CD8-positive, alpha-beta memory T cell (primary cell): ENCODE measurements at regions not wholly inside any gene's neighbourhood (a gene's known extent, or its start where the extent isn't known, plus 50 kb on each side); places are given as distances from the start of the nearest gene placed in this dataset.
A peak's percentile ranks its signal among the peaks of the same experiment; 100 is the strongest.

Source experiments
- CTCF ChIA-PET: fragments of 350-600 bp; sonication (Branson Sonifier 250); formaldehyde crosslinking; loops from one replicate; lab custom pipeline; 2021; ENCODE audit warnings: antibody characterized with exemption; lab: Charles Lee
- POLR2A ChIA-PET: fragments of 350-600 bp; sonication (Branson Sonifier 250); formaldehyde crosslinking; loops from one replicate; lab custom pipeline; 2021; ENCODE audit warnings: antibody characterized with exemption; lab: Charles Lee
- DNase-seq, 5 donors: peaks; one replicate each; pipeline versions ENCODE4 v3.0.0 to v3.0.0-alpha.2; 2020 to 2022; ENCODE audit warnings: mixed read lengths in 1 of 5
- H3K27ac ChIP-seq: one replicate; pipeline ENCODE4 v1.7.0; 2013; ENCODE audit warnings: low read depth, mild to moderate bottlenecking, low read length, moderate library complexity
- H3K27me3 ChIP-seq: 2 replicates; pipeline ENCODE4 v1.7.0; 2013; ENCODE audit warnings: low read length, mild to moderate bottlenecking; ENCODE audit not compliant: insufficient read depth, poor library complexity, severe bottlenecking
- H3K36me3 ChIP-seq: 2 replicates; pipeline ENCODE4 v1.7.0; 2013; ENCODE audit warnings: mild to moderate bottlenecking, low read length, moderate library complexity; ENCODE audit not compliant: insufficient read depth
- H3K4me1 ChIP-seq: 2 replicates; pipeline ENCODE4 v1.7.0; 2013; ENCODE audit warnings: mild to moderate bottlenecking, low read length, moderate library complexity; ENCODE audit not compliant: insufficient read depth
- H3K4me3 ChIP-seq: 2 replicates; pipeline ENCODE4 v1.7.0; 2013; ENCODE audit warnings: mild to moderate bottlenecking, low read length
- H3K9me3 ChIP-seq: 2 replicates; pipeline ENCODE4 v1.7.0; 2013; ENCODE audit warnings: mild to moderate bottlenecking, low read length
- H3K27ac Mint-ChIP-seq, 8 donors: one replicate each; pipeline ENCODE4 v1.8.0; 2020 to 2021; ENCODE audit warnings: mixed read lengths in 8 of 8, mild to moderate bottlenecking in 6 of 8, inconsistent platforms in 3 of 8, moderate library complexity in 3 of 8
- H3K27me3 Mint-ChIP-seq, 2 donors: one replicate each; pipeline ENCODE4 v1.8.0; 2020 to 2021; ENCODE audit warnings: mixed read lengths in 2 of 2, mild to moderate bottlenecking in 1 of 2, moderate library complexity in 1 of 2
- H3K36me3 Mint-ChIP-seq, 3 donors: one replicate each; pipeline ENCODE4 v1.8.0; 2020 to 2021; ENCODE audit warnings: mixed read lengths in 3 of 3, inconsistent platforms in 1 of 3, mild to moderate bottlenecking in 1 of 3
- H3K4me1 Mint-ChIP-seq, 3 donors: one replicate each; pipeline ENCODE4 v1.8.0; 2020 to 2021; ENCODE audit warnings: mixed read lengths in 3 of 3, inconsistent platforms in 1 of 3, mild to moderate bottlenecking in 1 of 3
- H3K4me3 Mint-ChIP-seq, 7 donors: one replicate each; pipeline ENCODE4 v1.8.0; 2020 to 2021; ENCODE audit warnings: mixed read lengths in 7 of 7, mild to moderate bottlenecking in 6 of 7, moderate library complexity in 4 of 7, inconsistent platforms in 2 of 7
- H3K9me3 Mint-ChIP-seq, 5 donors: one replicate each; pipeline ENCODE4 v1.8.0; 2020 to 2022; ENCODE audit warnings: mixed read lengths in 5 of 5, mild to moderate bottlenecking in 3 of 5, moderate library complexity in 2 of 5, inconsistent platforms in 1 of 5

- Mint-ChIP-seq H3K4me3 (no peak overlapping the region), H3K9me3 (peaks cover 3 to 10% (median 7%) of the 10 kb centered on the region in 5 donors), H3K27me3 (no peaks in the 10 kb centered on the region), H3K36me3 (no peaks in the 10 kb centered on the region), H3K27ac (no peak overlapping the region), H3K4me1 (no peaks in the 10 kb centered on the region)
- no peak overlapping the region for H3K4me3 ChIP-seq
- no peaks in the 10 kb centered on the region for H3K36me3 ChIP-seq
- no peaks in the 10 kb centered on the region for H3K9me3 ChIP-seq
- POLR2A ChIA-PET = no interaction called here
- no peaks in the 10 kb centered on the region for H3K27me3 ChIP-seq
- no peak for DNase-seq
- CTCF ChIA-PET = no interaction called here
- H3K27ac ChIP-seq = no peak overlapping the region
- no peaks in the 10 kb centered on the region for H3K4me1 ChIP-seq
Measured at GRCh38 chr3:104168386-104168785, 1198.3 kb upstream of the ALCAM start.

- H3K9me3 ChIP-seq = no peaks in the 10 kb centered on the region
- no peak overlapping the region for H3K27ac ChIP-seq
- DNase-seq = no peak
- no peaks in the 10 kb centered on the region for H3K4me1 ChIP-seq
- ChIA-PET POLR2A (no interaction called here), CTCF (no interaction called here)
- no peaks in the 10 kb centered on the region for H3K27me3 Mint-ChIP-seq
- no peaks in the 10 kb centered on the region for H3K4me1 Mint-ChIP-seq
- no peaks in the 10 kb centered on the region for H3K36me3 Mint-ChIP-seq
- H3K27ac Mint-ChIP-seq = no peak overlapping the region
- H3K4me3 Mint-ChIP-seq = no peak overlapping the region
- H3K27me3 ChIP-seq = no peaks in the 10 kb centered on the region
- H3K36me3 ChIP-seq = no peaks in the 10 kb centered on the region
- peaks cover 0 to 1% (median 0%) of the 10 kb centered on the region in 5 donors for H3K9me3 Mint-ChIP-seq
- no peak overlapping the region for H3K4me3 ChIP-seq
Measured at GRCh38 chr3:104175696-104176095, 1191.0 kb upstream of the ALCAM start.

DNA sequence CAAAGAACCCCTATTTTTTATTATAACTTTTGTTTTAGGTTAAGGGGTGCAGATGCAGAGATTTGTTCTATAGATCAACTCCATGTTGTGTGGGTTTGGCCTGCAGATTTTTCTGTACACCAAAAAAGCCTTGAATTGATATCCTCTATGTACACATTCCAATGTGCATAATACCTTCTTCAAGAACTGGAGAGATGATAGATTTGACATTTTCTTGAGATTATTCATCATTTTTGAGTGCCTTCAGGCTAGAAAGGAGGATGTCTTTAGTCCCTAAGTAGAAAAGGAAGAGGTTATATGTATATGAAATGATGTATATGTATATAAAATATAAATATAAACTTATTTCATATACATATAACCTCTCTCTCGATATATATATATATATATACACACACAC lies 1190.0 kb upstream of the ALCAM start:
- H3K4me3 Mint-ChIP-seq = no peak overlapping the region
- H3K4me1 Mint-ChIP-seq = no peaks in the 10 kb centered on the region
- H3K27ac Mint-ChIP-seq = no peak overlapping the region
- peaks cover 0 to 1% (median 0%) of the 10 kb centered on the region in 5 donors for H3K9me3 Mint-ChIP-seq
- no peaks in the 10 kb centered on the region for H3K27me3 Mint-ChIP-seq
- Histone ChIP-seq H3K36me3 (no peaks in the 10 kb centered on the region), H3K27me3 (no peaks in the 10 kb centered on the region), H3K4me1 (no peaks in the 10 kb centered on the region), H3K9me3 (no peaks in the 10 kb centered on the region), H3K27ac (no peak overlapping the region), H3K4me3 (no peak overlapping the region)
- CTCF ChIA-PET = no interaction called here
- no peak for DNase-seq
- no peaks in the 10 kb centered on the region for H3K36me3 Mint-ChIP-seq
- POLR2A ChIA-PET = no interaction called here

DNA sequence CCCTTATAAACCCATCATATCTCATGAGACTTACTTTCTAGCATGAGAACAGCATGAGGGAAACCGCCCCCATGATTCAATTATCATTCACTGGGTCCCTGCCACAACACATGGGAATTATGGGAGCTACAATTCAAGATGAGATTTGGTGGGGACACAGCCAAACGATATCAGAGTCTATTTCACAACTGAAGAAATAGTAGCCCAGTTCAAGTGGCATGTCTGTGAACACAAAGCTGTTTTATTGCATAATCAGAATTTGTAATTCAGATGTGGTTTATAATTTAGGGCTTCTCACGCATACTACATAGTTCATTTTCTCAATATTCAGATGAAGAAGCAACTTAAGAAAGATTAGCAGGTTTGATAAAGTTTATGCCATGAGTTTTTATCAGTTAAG lies 1188.0 kb upstream of the ALCAM start:
- Histone ChIP-seq H3K27me3 (no peaks in the 10 kb centered on the region), H3K36me3 (no peaks in the 10 kb centered on the region), H3K4me1 (no peaks in the 10 kb centered on the region), H3K9me3 (no peaks in the 10 kb centered on the region), H3K4me3 (no peak overlapping the region), H3K27ac (no peak overlapping the region)
- POLR2A ChIA-PET = no interaction called here
- CTCF ChIA-PET = no interaction called here
- no peak for DNase-seq
- Mint-ChIP-seq H3K4me1 (no peaks in the 10 kb centered on the region), H3K9me3 (peaks cover 0 to 2% (median 0%) of the 10 kb centered on the region in 5 donors), H3K27me3 (no peaks in the 10 kb centered on the region), H3K27ac (no peak overlapping the region), H3K4me3 (no peak overlapping the region), H3K36me3 (no peaks in the 10 kb centered on the region)

- Histone ChIP-seq H3K27me3 (no peaks in the 10 kb centered on the region), H3K4me1 (no peaks in the 10 kb centered on the region), H3K27ac (no peak overlapping the region), H3K4me3 (no peak overlapping the region), H3K9me3 (no peaks in the 10 kb centered on the region), H3K36me3 (no peaks in the 10 kb centered on the region)
- no peak overlapping the region for H3K4me3 Mint-ChIP-seq
- no peak overlapping the region for H3K27ac Mint-ChIP-seq
- DNase-seq = no peak
- H3K36me3 Mint-ChIP-seq = no peaks in the 10 kb centered on the region
- CTCF ChIA-PET = no interaction called here
- peaks cover 0 to 3% (median 0%) of the 10 kb centered on the region in 5 donors for H3K9me3 Mint-ChIP-seq
- H3K27me3 Mint-ChIP-seq = no peaks in the 10 kb centered on the region
- POLR2A ChIA-PET = no interaction called here
- H3K4me1 Mint-ChIP-seq = no peaks in the 10 kb centered on the region
Measured at GRCh38 chr3:104180906-104181305, 1185.8 kb upstream of the ALCAM start.

- Histone ChIP-seq H3K27me3 (no peaks in the 10 kb centered on the region), H3K36me3 (no peaks in the 10 kb centered on the region), H3K27ac (no peak overlapping the region), H3K9me3 (no peaks in the 10 kb centered on the region), H3K4me1 (no peaks in the 10 kb centered on the region), H3K4me3 (no peak overlapping the region)
- ChIA-PET POLR2A (no interaction called here), CTCF (no interaction called here)
- Mint-ChIP-seq H3K27me3 (no peaks in the 10 kb centered on the region), H3K4me3 (no peak overlapping the region), H3K27ac (no peak overlapping the region), H3K9me3 (peaks cover 0 to 8% (median 0%) of the 10 kb centered on the region in 5 donors), H3K36me3 (no peaks in the 10 kb centered on the region), H3K4me1 (no peaks in the 10 kb centered on the region)
- DNase-seq = no peak
Measured at GRCh38 chr3:104190681-104191080, 1176.0 kb upstream of the ALCAM start.

DNA sequence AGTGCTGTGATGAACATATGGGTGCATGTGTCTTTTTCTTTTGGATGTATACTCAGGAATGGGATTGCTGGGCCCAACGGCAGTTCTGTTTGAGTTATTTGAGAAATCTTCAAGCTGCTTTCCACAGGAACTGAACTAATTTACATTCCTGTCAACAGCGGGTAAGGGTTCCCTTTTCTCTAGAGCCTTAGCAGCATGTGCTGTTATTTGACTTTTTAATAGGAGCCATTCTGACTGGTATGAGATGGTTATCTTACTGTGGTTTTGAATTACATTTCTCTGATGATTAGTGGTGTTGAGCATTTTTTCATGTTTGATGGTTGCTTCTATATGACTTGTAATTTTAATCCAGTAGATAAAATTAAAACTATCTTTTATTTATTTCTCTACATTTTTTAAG lies 1168.6 kb upstream of the ALCAM start:
- H3K9me3 ChIP-seq = no peaks in the 10 kb centered on the region
- POLR2A ChIA-PET = no interaction called here
- no peaks in the 10 kb centered on the region for H3K36me3 Mint-ChIP-seq
- H3K4me1 ChIP-seq = no peaks in the 10 kb centered on the region
- no peak overlapping the region for H3K4me3 ChIP-seq
- DNase-seq = no peak
- H3K36me3 ChIP-seq = no peaks in the 10 kb centered on the region
- no peaks in the 10 kb centered on the region for H3K27me3 Mint-ChIP-seq
- no peak overlapping the region for H3K4me3 Mint-ChIP-seq
- CTCF ChIA-PET = no interaction called here
- no peaks in the 10 kb centered on the region for H3K27me3 ChIP-seq
- H3K9me3 Mint-ChIP-seq = peaks cover 0 to 6% (median 1%) of the 10 kb centered on the region in 5 donors
- no peaks in the 10 kb centered on the region for H3K4me1 Mint-ChIP-seq
- H3K27ac Mint-ChIP-seq = no peak overlapping the region
- no peak overlapping the region for H3K27ac ChIP-seq

- ChIA-PET POLR2A (no interaction called here), CTCF (no interaction called here)
- DNase-seq = no peak
- Histone ChIP-seq H3K4me3 (no peak overlapping the region), H3K27ac (no peak overlapping the region), H3K4me1 (no peaks in the 10 kb centered on the region), H3K9me3 (no peaks in the 10 kb centered on the region), H3K27me3 (no peaks in the 10 kb centered on the region), H3K36me3 (no peaks in the 10 kb centered on the region)
- H3K9me3 Mint-ChIP-seq = peaks cover 0 to 5% (median 0%) of the 10 kb centered on the region in 5 donors
- H3K27me3 Mint-ChIP-seq = no peaks in the 10 kb centered on the region
- no peaks in the 10 kb centered on the region for H3K4me1 Mint-ChIP-seq
- H3K27ac Mint-ChIP-seq = no peak overlapping the region
- peak overlapping the region in 1 of 7 donors; percentile 1 for H3K4me3 Mint-ChIP-seq
- H3K36me3 Mint-ChIP-seq = no peaks in the 10 kb centered on the region
Measured at GRCh38 chr3:104206925-104207324, 1159.8 kb upstream of the ALCAM start.

DNA sequence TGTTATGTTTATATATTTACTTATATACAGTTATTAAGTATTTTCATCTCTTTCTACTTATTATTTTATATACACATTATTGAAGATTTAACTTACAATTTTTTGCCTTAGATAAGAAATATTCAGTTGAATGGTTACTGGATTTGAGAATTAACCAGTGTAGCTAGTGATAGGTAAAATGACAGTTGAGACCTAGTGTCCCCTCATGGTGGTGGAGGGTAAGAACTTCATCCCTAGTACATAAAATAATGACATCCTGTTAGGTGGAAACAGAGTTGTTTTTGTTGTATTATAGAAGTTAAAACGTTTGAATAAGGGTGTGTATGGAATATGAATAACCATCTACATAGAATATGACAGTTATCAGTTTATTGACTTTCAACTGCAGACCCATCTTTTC lies 1152.4 kb upstream of the ALCAM start:
- no peaks in the 10 kb centered on the region for H3K36me3 Mint-ChIP-seq
- no peak overlapping the region for H3K4me3 Mint-ChIP-seq
- H3K9me3 Mint-ChIP-seq = peaks cover 0 to 1% (median 0%) of the 10 kb centered on the region in 5 donors
- H3K4me1 ChIP-seq = no peaks in the 10 kb centered on the region
- H3K4me1 Mint-ChIP-seq = no peaks in the 10 kb centered on the region
- no peaks in the 10 kb centered on the region for H3K9me3 ChIP-seq
- H3K27me3 ChIP-seq = no peaks in the 10 kb centered on the region
- ChIA-PET CTCF (no interaction called here), POLR2A (no interaction called here)
- DNase-seq = no peak
- no peak overlapping the region for H3K4me3 ChIP-seq
- no peak overlapping the region for H3K27ac ChIP-seq
- H3K27ac Mint-ChIP-seq = no peak overlapping the region
- no peaks in the 10 kb centered on the region for H3K27me3 Mint-ChIP-seq
- H3K36me3 ChIP-seq = no peaks in the 10 kb centered on the region
